Fibroblast of skin of scalp (primary cell): ENCODE measurements at regions not wholly inside any gene's neighbourhood (a gene's known extent, or its start where the extent isn't known, plus 50 kb on each side); places are given as distances from the start of the nearest gene placed in this dataset.

Source experiments
- DNase-seq: peaks from one replicate; pipeline ENCODE4 v3.0.0-alpha.2; 2013

GRCh38 chr12:67370979-67371378 lies 101.8 kb downstream of the CAND1 start:
- peak; percentile 42 for DNase-seq

GRCh38 chr12:67377021-67377420 lies 107.9 kb downstream of the CAND1 start:
- no peak for DNase-seq

GRCh38 chr12:67377541-67377940 lies 108.4 kb downstream of the CAND1 start:
- DNase-seq, result no peak

GRCh38 chr12:67382241-67382871 lies 113.2 kb downstream of the CAND1 start:
- peak; percentile 66 for DNase-seq

GRCh38 chr12:67386869-67387565 lies 117.9 kb downstream of the CAND1 start:
- DNase-seq, result no peak

- no peak for DNase-seq
Observed at GRCh38 chr12:67388331-67389138, 119.4 kb downstream of the CAND1 start.

- no peak for DNase-seq
Observed at GRCh38 chr12:67390273-67390672, 121.1 kb downstream of the CAND1 start.

GRCh38 chr12:67391034-67391433 lies 121.9 kb downstream of the CAND1 start:
- DNase-seq, result no peak

- DNase-seq, result no peak
Observed at GRCh38 chr12:67391656-67392055, 122.5 kb downstream of the CAND1 start.

- peak; percentile 42 for DNase-seq
Observed at GRCh38 chr12:67394550-67394949, 125.4 kb downstream of the CAND1 start.

- DNase-seq, result no peak
Observed at GRCh38 chr12:67400742-67401141, 131.6 kb downstream of the CAND1 start.

- DNase-seq, result no peak
Observed at GRCh38 chr12:67410246-67410645, 141.1 kb downstream of the CAND1 start.

- DNase-seq, result no peak
Observed at GRCh38 chr12:67410667-67411067, 141.5 kb downstream of the CAND1 start.

GRCh38 chr12:67411562-67411961 lies 142.4 kb downstream of the CAND1 start:
- no peak for DNase-seq

GRCh38 chr12:67413577-67413976 lies 144.4 kb downstream of the CAND1 start:
- no peak for DNase-seq

- DNase-seq, result no peak
Observed at GRCh38 chr12:67414011-67414715, 145.0 kb downstream of the CAND1 start.

- DNase-seq, result peak; percentile 81
Observed at GRCh38 chr12:67415473-67415872, 146.3 kb downstream of the CAND1 start.

GRCh38 chr12:67419810-67420209 lies 150.7 kb downstream of the CAND1 start:
- DNase-seq, result no peak

- no peak for DNase-seq
Observed at GRCh38 chr12:67420506-67420905, 151.3 kb downstream of the CAND1 start.

- no peak for DNase-seq
Observed at GRCh38 chr12:67422081-67422480, 152.9 kb downstream of the CAND1 start.

GRCh38 chr12:67424784-67425183 lies 155.6 kb downstream of the CAND1 start:
- DNase-seq, result no peak

GRCh38 chr12:67425394-67425793 lies 156.2 kb downstream of the CAND1 start:
- DNase-seq, result no peak

- DNase-seq, result peak; percentile 96
Observed at GRCh38 chr12:67426067-67426466, 156.9 kb downstream of the CAND1 start.
